Gastrocnemius medialis (tissue), 4 donors: ENCODE measurements at regions not wholly inside any gene's neighbourhood (a gene's known extent, or its start where the extent isn't known, plus 50 kb on each side); places are given as distances from the start of the nearest gene placed in this dataset.

Experiments
- POLR2A ChIP-seq, 2 donors: fragments of 450-650 bp; IDR thresholded peaks; one replicate each; pipeline ENCODE4 v1.6.1; 2017; ENCODE audit warnings: antibody characterized with exemption in 2 of 2, mild to moderate bottlenecking in 2 of 2, moderate library complexity in 2 of 2
- TF ChIP-seq, protein P1 (sequence below), 5 experiments: fragments of 450-650 bp in 3 of 5; fragments of 200-600 bp in 2 of 5; sonication (generic) in 2 of 5; IDR thresholded peaks in 4 of 5; conservative IDR thresholded peaks in 1 of 5; 1 replicate in 4 of 5; 2 replicates in 1 of 5; pipeline ENCODE4 v1.5.1; 2016 to 2019; ENCODE audit warnings: antibody characterized with exemption in 5 of 5, mild to moderate bottlenecking in 3 of 5, moderate library complexity in 3 of 5

DNA sequence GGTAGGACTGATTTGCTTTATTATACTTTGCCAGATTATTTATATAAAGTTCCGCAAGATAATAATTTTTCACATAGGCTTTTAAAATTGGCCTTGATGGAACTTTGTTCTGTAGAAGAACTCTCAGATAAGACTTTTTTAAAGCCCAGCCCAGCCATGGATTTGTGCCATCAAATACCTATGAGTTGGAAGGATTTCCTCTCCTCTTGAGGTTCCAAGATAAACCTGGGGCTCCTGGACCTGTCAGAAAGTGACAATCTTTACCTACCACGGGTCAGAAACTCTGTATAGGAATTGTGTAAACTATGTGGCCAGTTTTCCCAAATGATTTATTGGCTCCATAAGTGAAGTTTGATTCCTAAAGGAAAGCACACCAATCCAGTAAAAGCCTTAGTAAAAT is 271.9 kb upstream of the GRID2 start:
- TF ChIP-seq, protein P1, sequence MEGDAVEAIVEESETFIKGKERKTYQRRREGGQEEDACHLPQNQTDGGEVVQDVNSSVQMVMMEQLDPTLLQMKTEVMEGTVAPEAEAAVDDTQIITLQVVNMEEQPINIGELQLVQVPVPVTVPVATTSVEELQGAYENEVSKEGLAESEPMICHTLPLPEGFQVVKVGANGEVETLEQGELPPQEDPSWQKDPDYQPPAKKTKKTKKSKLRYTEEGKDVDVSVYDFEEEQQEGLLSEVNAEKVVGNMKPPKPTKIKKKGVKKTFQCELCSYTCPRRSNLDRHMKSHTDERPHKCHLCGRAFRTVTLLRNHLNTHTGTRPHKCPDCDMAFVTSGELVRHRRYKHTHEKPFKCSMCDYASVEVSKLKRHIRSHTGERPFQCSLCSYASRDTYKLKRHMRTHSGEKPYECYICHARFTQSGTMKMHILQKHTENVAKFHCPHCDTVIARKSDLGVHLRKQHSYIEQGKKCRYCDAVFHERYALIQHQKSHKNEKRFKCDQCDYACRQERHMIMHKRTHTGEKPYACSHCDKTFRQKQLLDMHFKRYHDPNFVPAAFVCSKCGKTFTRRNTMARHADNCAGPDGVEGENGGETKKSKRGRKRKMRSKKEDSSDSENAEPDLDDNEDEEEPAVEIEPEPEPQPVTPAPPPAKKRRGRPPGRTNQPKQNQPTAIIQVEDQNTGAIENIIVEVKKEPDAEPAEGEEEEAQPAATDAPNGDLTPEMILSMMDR (IDR thresholded peaks at IDR 0.05 in 4 of 5, conservative IDR thresholded peaks at IDR 0.05 in 1 of 5), result no peak
- TF ChIP-seq POLR2A (IDR thresholded peaks at IDR 0.05), result no peak
